DND-41 (cell line): ENCODE measurements at regions not wholly inside any gene's neighbourhood (a gene's known extent, or its start where the extent isn't known, plus 50 kb on each side); places are given as distances from the start of the nearest gene placed in this dataset.

Source experiments
- CTCF ChIP-seq: IDR thresholded peaks from 2 replicates; pipeline ENCODE4 v1.5.1; 2012; ENCODE audit warnings: borderline replicate concordance, low read length, moderate library complexity, mild to moderate bottlenecking; ENCODE audit not compliant: poor library complexity, severe bottlenecking; ENCODE audit errors: extremely low read depth
- EZH2 ChIP-seq: IDR thresholded peaks from 3 replicates; pipeline ENCODE4 v1.6.1; 2012; ENCODE audit warnings: borderline replicate concordance, low read depth, mild to moderate bottlenecking, moderate library complexity, low read length, inconsistent platforms; ENCODE audit not compliant: severe bottlenecking

DNA sequence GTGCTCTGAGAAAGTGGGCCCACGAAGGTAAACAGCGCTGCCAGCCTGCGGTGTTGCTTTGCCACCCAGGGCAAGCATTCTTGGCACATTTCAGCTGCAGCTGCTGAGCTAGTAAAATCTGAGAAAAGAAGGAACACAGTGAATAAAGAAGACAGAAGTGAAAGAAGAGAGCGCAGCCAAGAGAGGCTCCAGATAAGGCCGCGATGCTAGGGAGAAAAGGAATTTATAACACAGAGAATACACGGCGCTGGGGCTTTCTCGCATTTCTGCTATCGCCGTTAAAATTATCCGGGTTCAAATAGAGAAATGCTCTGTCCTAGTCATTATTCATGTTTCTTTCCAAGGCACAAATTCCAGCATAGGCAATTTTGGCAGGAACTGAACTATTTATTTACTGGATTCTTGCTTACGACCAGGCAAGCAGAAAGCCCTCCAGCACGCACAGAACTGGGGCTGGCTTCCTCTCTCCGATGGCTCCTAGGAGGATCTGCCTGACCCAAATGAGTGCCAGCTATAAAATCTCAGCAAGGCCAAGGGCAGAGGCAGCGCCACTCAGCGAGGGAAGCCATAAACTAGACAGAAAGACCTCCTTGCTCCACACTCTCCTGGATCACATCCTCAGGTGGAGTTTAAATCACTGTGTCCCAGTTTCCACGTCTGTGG is 111.2 kb downstream of the ATPSCKMT start:
- TF ChIP-seq CTCF = no peak
- TF ChIP-seq EZH2 = no peak
